Suprapubic skin (tissue), 4 donors: ENCODE measurements at regions not wholly inside any gene's neighbourhood (a gene's known extent, or its start where the extent isn't known, plus 50 kb on each side); places are given as distances from the start of the nearest gene placed in this dataset.

Experiments
- POLR2A ChIP-seq, 2 donors: fragments of 450-650 bp; IDR thresholded peaks; one replicate each; pipeline ENCODE4 v1.6.1; 2017; ENCODE audit warnings: antibody characterized with exemption in 2 of 2, mild to moderate bottlenecking in 2 of 2, moderate library complexity in 2 of 2
- POLR2AphosphoS5 ChIP-seq, 3 donors: sonication (generic); formaldehyde crosslinking; IDR thresholded peaks; one replicate each; pipeline ENCODE4 v1.6.1; 2017; ENCODE audit warnings: antibody characterized with exemption in 3 of 3
- TF ChIP-seq, protein P1 (sequence below), 2 donors: fragments of 200-600 bp in 1 of 2; fragments of 450-650 bp in 1 of 2; sonication (generic) in 1 of 2; IDR thresholded peaks; one replicate each; pipeline ENCODE4 v1.5.1; 2016 to 2019; ENCODE audit warnings: antibody characterized with exemption in 2 of 2, mild to moderate bottlenecking in 1 of 2, moderate library complexity in 1 of 2

DNA sequence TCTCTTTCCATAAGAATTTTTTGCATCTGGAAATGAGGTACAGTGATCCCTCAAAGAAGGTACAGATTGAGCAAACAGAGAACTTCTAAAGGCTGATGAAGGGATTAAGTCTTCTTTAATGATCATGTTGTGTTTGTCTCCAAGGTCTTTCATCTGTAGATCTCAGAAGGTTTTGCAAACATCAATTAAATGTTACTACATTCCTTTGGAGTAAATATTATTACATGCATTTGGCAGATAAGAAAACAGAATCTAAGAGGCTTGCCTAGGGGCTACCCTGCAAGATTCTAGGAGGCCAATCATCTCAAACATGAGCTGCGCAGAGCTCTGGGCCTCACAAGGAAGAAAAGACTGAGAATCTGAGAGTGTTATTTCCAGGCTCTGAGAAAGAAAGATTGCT lies 70.9 kb upstream of the LPP start:
- TF ChIP-seq, protein P1, sequence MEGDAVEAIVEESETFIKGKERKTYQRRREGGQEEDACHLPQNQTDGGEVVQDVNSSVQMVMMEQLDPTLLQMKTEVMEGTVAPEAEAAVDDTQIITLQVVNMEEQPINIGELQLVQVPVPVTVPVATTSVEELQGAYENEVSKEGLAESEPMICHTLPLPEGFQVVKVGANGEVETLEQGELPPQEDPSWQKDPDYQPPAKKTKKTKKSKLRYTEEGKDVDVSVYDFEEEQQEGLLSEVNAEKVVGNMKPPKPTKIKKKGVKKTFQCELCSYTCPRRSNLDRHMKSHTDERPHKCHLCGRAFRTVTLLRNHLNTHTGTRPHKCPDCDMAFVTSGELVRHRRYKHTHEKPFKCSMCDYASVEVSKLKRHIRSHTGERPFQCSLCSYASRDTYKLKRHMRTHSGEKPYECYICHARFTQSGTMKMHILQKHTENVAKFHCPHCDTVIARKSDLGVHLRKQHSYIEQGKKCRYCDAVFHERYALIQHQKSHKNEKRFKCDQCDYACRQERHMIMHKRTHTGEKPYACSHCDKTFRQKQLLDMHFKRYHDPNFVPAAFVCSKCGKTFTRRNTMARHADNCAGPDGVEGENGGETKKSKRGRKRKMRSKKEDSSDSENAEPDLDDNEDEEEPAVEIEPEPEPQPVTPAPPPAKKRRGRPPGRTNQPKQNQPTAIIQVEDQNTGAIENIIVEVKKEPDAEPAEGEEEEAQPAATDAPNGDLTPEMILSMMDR (IDR thresholded peaks at IDR 0.05): no peak
- TF ChIP-seq POLR2A (IDR thresholded peaks at IDR 0.05) (no peak), POLR2AphosphoS5 (IDR thresholded peaks at IDR 0.05) (no peak)
